Esophagus muscularis mucosa (tissue), 4 donors: ENCODE measurements at regions not wholly inside any gene's neighbourhood (a gene's known extent, or its start where the extent isn't known, plus 50 kb on each side); places are given as distances from the start of the nearest gene placed in this dataset.

ENCODE experiments used
- EP300 ChIP-seq: sonication (generic); formaldehyde crosslinking; IDR thresholded peaks from one replicate; pipeline ENCODE4 v1.6.1; 2017; ENCODE audit warnings: antibody characterized with exemption
- POLR2A ChIP-seq: fragments of 450-650 bp; IDR thresholded peaks from one replicate; pipeline ENCODE4 v1.6.1; 2017; ENCODE audit warnings: antibody characterized with exemption, moderate library complexity, mild to moderate bottlenecking, low read depth
- TF ChIP-seq, protein P1 (sequence below), 3 experiments: fragments of 200-600 bp in 2 of 3; fragments of 450-650 bp in 1 of 3; sonication (generic) in 2 of 3; IDR thresholded peaks; one replicate each; pipeline ENCODE4 v1.5.1; 2017 to 2019; ENCODE audit warnings: antibody characterized with exemption in 3 of 3, mild to moderate bottlenecking in 2 of 3, moderate library complexity in 1 of 3

DNA sequence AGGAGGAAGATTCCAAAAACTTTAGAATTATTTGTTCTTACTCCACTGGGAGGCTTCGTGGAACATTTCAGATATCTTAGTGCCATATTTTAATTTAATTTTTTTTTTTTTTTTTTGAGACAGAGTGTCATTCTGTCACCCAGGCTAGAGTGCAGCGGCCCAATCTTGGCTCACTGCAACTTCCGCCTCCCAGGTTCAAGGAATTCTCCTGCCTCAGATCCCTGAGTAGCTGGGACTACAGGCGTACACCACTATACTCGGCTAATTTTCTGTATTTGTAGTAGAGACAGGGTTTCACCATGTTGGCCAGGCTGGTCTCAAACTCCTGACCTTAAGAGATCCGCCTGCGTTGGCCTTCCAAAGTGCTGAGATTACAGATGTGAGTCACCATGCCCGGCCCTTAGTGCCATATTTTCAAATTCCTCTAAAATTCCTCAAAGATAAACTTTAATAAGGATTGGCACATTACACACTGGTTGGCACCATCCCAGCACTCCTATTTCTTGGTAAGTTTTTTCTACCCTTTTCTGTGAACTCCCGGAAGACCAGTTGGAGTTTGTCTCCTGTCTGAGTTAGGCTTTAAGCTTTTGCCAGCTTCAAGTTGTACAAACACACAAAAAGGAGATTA lies 693.7 kb downstream of the MCTP2 start:
- TF ChIP-seq, protein P1, sequence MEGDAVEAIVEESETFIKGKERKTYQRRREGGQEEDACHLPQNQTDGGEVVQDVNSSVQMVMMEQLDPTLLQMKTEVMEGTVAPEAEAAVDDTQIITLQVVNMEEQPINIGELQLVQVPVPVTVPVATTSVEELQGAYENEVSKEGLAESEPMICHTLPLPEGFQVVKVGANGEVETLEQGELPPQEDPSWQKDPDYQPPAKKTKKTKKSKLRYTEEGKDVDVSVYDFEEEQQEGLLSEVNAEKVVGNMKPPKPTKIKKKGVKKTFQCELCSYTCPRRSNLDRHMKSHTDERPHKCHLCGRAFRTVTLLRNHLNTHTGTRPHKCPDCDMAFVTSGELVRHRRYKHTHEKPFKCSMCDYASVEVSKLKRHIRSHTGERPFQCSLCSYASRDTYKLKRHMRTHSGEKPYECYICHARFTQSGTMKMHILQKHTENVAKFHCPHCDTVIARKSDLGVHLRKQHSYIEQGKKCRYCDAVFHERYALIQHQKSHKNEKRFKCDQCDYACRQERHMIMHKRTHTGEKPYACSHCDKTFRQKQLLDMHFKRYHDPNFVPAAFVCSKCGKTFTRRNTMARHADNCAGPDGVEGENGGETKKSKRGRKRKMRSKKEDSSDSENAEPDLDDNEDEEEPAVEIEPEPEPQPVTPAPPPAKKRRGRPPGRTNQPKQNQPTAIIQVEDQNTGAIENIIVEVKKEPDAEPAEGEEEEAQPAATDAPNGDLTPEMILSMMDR (IDR thresholded peaks at IDR 0.05): no peak
- TF ChIP-seq POLR2A (no peak), EP300 (no peak)
